GM12878 (cell line): ENCODE measurements at regions not wholly inside any gene's neighbourhood (a gene's known extent, or its start where the extent isn't known, plus 50 kb on each side); places are given as distances from the start of the nearest gene placed in this dataset.

ENCODE experiments used
- ATAC-seq: fragments of 200-7000 bp; cut with Tn5 transposase; 3 replicates; pipeline ENCODE4 v1.9.1; 2020; ENCODE audit warnings: mild to moderate bottlenecking, moderate library complexity
- BruUV-seq: library from RNA; stranded (reverse); fragments of 400-500 nt; replicated peaks from 2 replicates; lab custom pipeline; 2021; lab: Mats Ljungman, UMichigan
- CTCF ChIA-PET: fragments of 300-600 bp; sonication (Branson Sonifier 250); formaldehyde crosslinking; extraction: SDS; loops from one replicate; lab custom pipeline; 2021; ENCODE audit warnings: inconsistent platforms; lab: Yijun Ruan, JAX
- POLR2A ChIA-PET: fragments of 350-600 bp; formaldehyde crosslinking; extraction: SDS; loops from one replicate; lab custom pipeline; 2021; ENCODE audit warnings: inconsistent platforms; lab: Charles Lee
- RAD21 ChIA-PET: fragments of 300-600 bp; sonication (Branson Sonifier 250); formaldehyde crosslinking; loops from one replicate; lab custom pipeline; 2023; ENCODE audit warnings: antibody characterized with exemption; ENCODE audit not compliant: unreplicated experiment; lab: Charles Lee
- SMC1A ChIA-PET: fragments of 300-600 bp; sonication (Branson Sonifier 250); formaldehyde crosslinking; loops from one replicate; lab custom pipeline; 2023; ENCODE audit not compliant: unreplicated experiment, uncharacterized antibody; lab: Charles Lee
- DNase-seq: peaks from one replicate; pipeline ENCODE4 v3.0.0-alpha.2; 2011; ENCODE audit warnings: low read depth, low spot score
- FAIRE-seq: peaks from 3 replicates; lab custom pipeline; 2011; peaks lifted over from hg19 to GRCh38; lab: Jason Lieb, UNC
- H2AFZ ChIP-seq: 2 replicates; pipeline ENCODE4 v1.6.0; 2011; ENCODE audit warnings: low read depth, low read length, control low read depth; ENCODE audit not compliant: control insufficient read depth
- H3K27ac ChIP-seq: 2 replicates; pipeline ENCODE4 v1.5.1; 2011; ENCODE audit warnings: control low read depth; ENCODE audit not compliant: control insufficient read depth, insufficient read depth
- H3K27me3 ChIP-seq, 2 experiments: replicated peaks in 1 of 2; 2 replicates each; pipeline versions ENCODE4 v1.6.0 to v1.6.1; 2011; ENCODE audit warnings: low read length in 1 of 2; ENCODE audit not compliant: control insufficient read depth in 2 of 2, insufficient read depth in 2 of 2
- H3K36me3 ChIP-seq, 2 experiments: 2 replicates each; pipeline ENCODE4 v1.5.1; 2011; ENCODE audit warnings: low read length in 1 of 2; ENCODE audit not compliant: control insufficient read depth in 2 of 2, insufficient read depth in 2 of 2
- H3K4me1 ChIP-seq: 2 replicates; pipeline ENCODE4 v1.6.1; 2011; ENCODE audit warnings: mild to moderate bottlenecking, low read length, moderate library complexity, mixed read lengths; ENCODE audit not compliant: control insufficient read depth, insufficient read depth
- H3K4me2 ChIP-seq: 2 replicates; pipeline ENCODE4 v1.6.0; 2011; ENCODE audit warnings: control low read depth; ENCODE audit not compliant: control insufficient read depth, insufficient read depth
- H3K4me3 ChIP-seq: fragments of 200-600 bp; sonication (generic); 2 replicates; pipeline ENCODE4 v1.5.1; 2016
- H3K79me2 ChIP-seq: 2 replicates; pipeline ENCODE4 v1.6.0; 2011; ENCODE audit warnings: low read length; ENCODE audit not compliant: control insufficient read depth, insufficient read depth
- H3K9ac ChIP-seq: 2 replicates; pipeline ENCODE4 v1.8.0; 2011; ENCODE audit warnings: low read length, control low read depth, mixed read lengths; ENCODE audit not compliant: control insufficient read depth, insufficient read depth
- H3K9me3 ChIP-seq: replicated peaks from 3 replicates; pipeline ENCODE4 v1.5.1; 2011; ENCODE audit warnings: mild to moderate bottlenecking, low read length; ENCODE audit not compliant: control insufficient read depth, insufficient read depth
- H4K20me1 ChIP-seq: 2 replicates; pipeline ENCODE4 v1.6.0; 2011; ENCODE audit not compliant: control insufficient read depth, insufficient read depth
- CBFB ChIP-seq: IDR thresholded peaks from 2 replicates; pipeline ENCODE4 v1.6.1; 2016; ENCODE audit warnings: antibody characterized with exemption, low read depth
- EZH2 ChIP-seq: IDR thresholded peaks from 2 replicates; pipeline ENCODE4 v1.6.1; 2012; ENCODE audit warnings: low read depth, mild to moderate bottlenecking, control low read depth, inconsistent platforms, low read length, borderline replicate concordance; ENCODE audit not compliant: control insufficient read depth
- MTA2 ChIP-seq: fragments of 450-650 bp; IDR thresholded peaks from 2 replicates; pipeline ENCODE4 v1.6.1; 2016; ENCODE audit warnings: low read depth, mild to moderate bottlenecking, moderate library complexity
- NFIC ChIP-seq: IDR thresholded peaks from 2 replicates; pipeline ENCODE4 v1.6.1; 2012; ENCODE audit warnings: low read depth, mild to moderate bottlenecking, inconsistent platforms, low read length, moderate library complexity
- NRF1 ChIP-seq: conservative IDR thresholded peaks from 2 replicates; pipeline ENCODE4 v1.6.1; 2011; ENCODE audit warnings: mild to moderate bottlenecking, low read depth, low read length, improper control_type of control experiment
- PAX8 ChIP-seq: fragments of 450-650 bp; IDR thresholded peaks from 2 replicates; pipeline ENCODE4 v1.6.1; 2017; ENCODE audit warnings: mild to moderate bottlenecking, moderate library complexity
- SIX5 ChIP-seq: IDR thresholded peaks from 2 replicates; pipeline ENCODE4 v1.6.1; 2011; ENCODE audit warnings: mild to moderate bottlenecking, low read depth, low read length, moderate library complexity; ENCODE audit not compliant: severe bottlenecking
- SPI1 ChIP-seq: IDR thresholded peaks from 2 replicates; pipeline ENCODE4 v1.6.1; 2011; ENCODE audit warnings: low read depth, mild to moderate bottlenecking, low read length, moderate library complexity, borderline replicate concordance; ENCODE audit not compliant: insufficient read depth
- SREBF1 ChIP-seq: IDR thresholded peaks from 2 replicates; pipeline ENCODE4 v1.6.1; 2012; ENCODE audit warnings: mild to moderate bottlenecking, low read length
- SREBF2 ChIP-seq: IDR thresholded peaks from 2 replicates; pipeline ENCODE4 v1.6.1; 2012; ENCODE audit warnings: mild to moderate bottlenecking, low read length
- SUPT20H ChIP-seq: IDR thresholded peaks from 2 replicates; pipeline ENCODE4 v1.6.1; 2011; ENCODE audit warnings: low read depth, mild to moderate bottlenecking, low read length, moderate library complexity, borderline replicate concordance; ENCODE audit not compliant: control insufficient read depth
- TAF1 ChIP-seq: IDR thresholded peaks from 2 replicates; pipeline ENCODE4 v1.6.1; 2011; ENCODE audit warnings: mild to moderate bottlenecking, low read depth, low read length, borderline replicate concordance
- YBX1 ChIP-seq: fragments of 450-650 bp; IDR thresholded peaks from 2 replicates; pipeline ENCODE4 v1.6.1; 2016; ENCODE audit warnings: antibody characterized with exemption
- ZNF24 ChIP-seq: fragments of 450-650 bp; IDR thresholded peaks from 2 replicates; pipeline ENCODE4 v1.6.1; 2017; ENCODE audit warnings: antibody characterized with exemption, mild to moderate bottlenecking
- ZNF622 ChIP-seq: fragments of 450-650 bp; IDR thresholded peaks from 2 replicates; pipeline ENCODE4 v1.6.1; 2017; ENCODE audit warnings: mild to moderate bottlenecking, inconsistent platforms
- ZZZ3 ChIP-seq: IDR thresholded peaks from 2 replicates; pipeline ENCODE4 v1.6.1; 2011; ENCODE audit warnings: low read depth; ENCODE audit not compliant: control insufficient read depth, insufficient read length
- WGBS: methylation state at CpG from one replicate; pipeline ENCODE4 v1.1.6; 2016; ENCODE audit warnings: low lambda C conversion rate; ENCODE audit not compliant: insufficient replicate concordance, insufficient coverage; ENCODE audit errors: missing lambda C conversion rate; 5-methylcytosine and 5-hydroxymethylcytosine counted together
- in situ Hi-C: fragments of 300-500 bp; cut with MboI; formaldehyde crosslinking; loops from 9 replicates; pipeline ENCODE4 v1.14.3; 2018; ENCODE audit warnings: mixed read lengths
- intact Hi-C: fragments of 100-400 bp; cut with micrococcal nuclease; formaldehyde crosslinking; loops from one replicate; pipeline ENCODE4 v1.14.2; 2022; ENCODE audit not compliant: unreplicated experiment
- TF ChIP-seq, protein P1 (sequence below): IDR thresholded peaks from 2 replicates; pipeline ENCODE4 v1.6.1; 2011; ENCODE audit warnings: low read depth, low read length, improper control_type of control experiment, borderline replicate concordance
- TF ChIP-seq, protein P2 (sequence below), 3 experiments: IDR thresholded peaks in 2 of 3; conservative IDR thresholded peaks in 1 of 3; 2 replicates each; pipeline ENCODE4 v1.5.1; 2011; ENCODE audit warnings: low read depth in 3 of 3, low read length in 3 of 3, mild to moderate bottlenecking in 3 of 3, control low read depth in 2 of 3, moderate library complexity in 2 of 3, inconsistent platforms in 1 of 3, mixed read lengths in 1 of 3; ENCODE audit not compliant: control insufficient read depth in 2 of 3, insufficient read depth in 1 of 3; ENCODE audit errors: extremely low read depth in 1 of 3
- TF ChIP-seq, protein P3 (sequence below): fragments of 450-650 bp; IDR thresholded peaks from 2 replicates; pipeline ENCODE4 v1.6.1; 2017; ENCODE audit warnings: mild to moderate bottlenecking

DNA sequence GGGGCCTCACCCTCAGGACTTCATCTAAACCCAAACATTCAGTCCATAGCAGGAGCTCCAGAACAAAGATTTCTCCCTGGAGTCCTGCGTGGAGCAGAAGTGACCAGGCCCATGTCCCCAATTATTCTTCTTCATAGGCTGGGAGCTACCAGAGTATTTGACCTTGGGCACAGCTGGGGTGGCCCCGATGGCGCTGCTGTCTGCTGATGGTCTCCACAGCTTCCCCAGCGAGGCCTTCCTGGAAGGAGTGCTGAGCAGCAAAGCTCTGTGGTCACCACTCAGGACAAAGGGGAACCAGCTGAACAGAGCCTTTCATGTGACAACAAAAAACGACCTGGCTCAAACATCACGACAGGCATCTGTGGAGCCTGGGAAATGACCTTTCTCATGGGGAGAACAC is 62.7 kb upstream of the ARGLU1 start:
- ChIA-PET SMC1A (no interaction called here), CTCF (interaction anchor here (0.6 to 1.0 kb wide), 3 partner anchors 10 to 40 kb away, joined by 3 to 5 read pairs (median 3); no protein-coding TSS in a partner anchor), RAD21 (no interaction called here), POLR2A (no interaction called here)
- no peaks in the 10 kb centered on the region for H3K36me3 ChIP-seq
- no peaks in the 10 kb centered on the region for H3K79me2 ChIP-seq
- FAIRE-seq (no peak), DNase-seq (no peak), ATAC-seq (no peak)
- no peaks in the 10 kb centered on the region for H3K4me1 ChIP-seq
- no peak overlapping the region for H3K27ac ChIP-seq
- no peak overlapping the region for H3K9ac ChIP-seq
- no TSS peak for BruUV-seq
- no peak overlapping the region for H3K4me2 ChIP-seq
- intact Hi-C loops, result no loop called here
- in situ Hi-C loops, result no loop called here
- H3K27me3 ChIP-seq, result no peaks in the 10 kb centered on the region
- H3K4me3 ChIP-seq, result no peak overlapping the region
- 7% methylated on average over 6 of the region's 6 CpGs for WGBS
- TF ChIP-seq NRF1 (no peak), SUPT20H (no peak), SIX5 (no peak), ZNF622 (no peak), CBFB (no peak), ZZZ3 (no peak), EZH2 (no peak), ZNF24 (no peak), MTA2 (no peak), NFIC (no peak), YBX1 (no peak), SREBF1 (no peak), SPI1 (no peak), TAF1 (no peak), SREBF2 (no peak), PAX8 (no peak)
- TF ChIP-seq, protein P1, sequence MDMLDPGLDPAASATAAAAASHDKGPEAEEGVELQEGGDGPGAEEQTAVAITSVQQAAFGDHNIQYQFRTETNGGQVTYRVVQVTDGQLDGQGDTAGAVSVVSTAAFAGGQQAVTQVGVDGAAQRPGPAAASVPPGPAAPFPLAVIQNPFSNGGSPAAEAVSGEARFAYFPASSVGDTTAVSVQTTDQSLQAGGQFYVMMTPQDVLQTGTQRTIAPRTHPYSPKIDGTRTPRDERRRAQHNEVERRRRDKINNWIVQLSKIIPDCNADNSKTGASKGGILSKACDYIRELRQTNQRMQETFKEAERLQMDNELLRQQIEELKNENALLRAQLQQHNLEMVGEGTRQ, result no peak
- TF ChIP-seq, protein P2, sequence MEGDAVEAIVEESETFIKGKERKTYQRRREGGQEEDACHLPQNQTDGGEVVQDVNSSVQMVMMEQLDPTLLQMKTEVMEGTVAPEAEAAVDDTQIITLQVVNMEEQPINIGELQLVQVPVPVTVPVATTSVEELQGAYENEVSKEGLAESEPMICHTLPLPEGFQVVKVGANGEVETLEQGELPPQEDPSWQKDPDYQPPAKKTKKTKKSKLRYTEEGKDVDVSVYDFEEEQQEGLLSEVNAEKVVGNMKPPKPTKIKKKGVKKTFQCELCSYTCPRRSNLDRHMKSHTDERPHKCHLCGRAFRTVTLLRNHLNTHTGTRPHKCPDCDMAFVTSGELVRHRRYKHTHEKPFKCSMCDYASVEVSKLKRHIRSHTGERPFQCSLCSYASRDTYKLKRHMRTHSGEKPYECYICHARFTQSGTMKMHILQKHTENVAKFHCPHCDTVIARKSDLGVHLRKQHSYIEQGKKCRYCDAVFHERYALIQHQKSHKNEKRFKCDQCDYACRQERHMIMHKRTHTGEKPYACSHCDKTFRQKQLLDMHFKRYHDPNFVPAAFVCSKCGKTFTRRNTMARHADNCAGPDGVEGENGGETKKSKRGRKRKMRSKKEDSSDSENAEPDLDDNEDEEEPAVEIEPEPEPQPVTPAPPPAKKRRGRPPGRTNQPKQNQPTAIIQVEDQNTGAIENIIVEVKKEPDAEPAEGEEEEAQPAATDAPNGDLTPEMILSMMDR (IDR thresholded peaks at IDR 0.05 in 2 of 3, conservative IDR thresholded peaks at IDR 0.05 in 1 of 3; ENCODE audit: control insufficient read depth in 2 of 3, extremely low read depth in 1 of 3, insufficient read depth in 1 of 3, low read depth in 3 of 3, low read length in 3 of 3), result no peak
- TF ChIP-seq, protein P3, sequence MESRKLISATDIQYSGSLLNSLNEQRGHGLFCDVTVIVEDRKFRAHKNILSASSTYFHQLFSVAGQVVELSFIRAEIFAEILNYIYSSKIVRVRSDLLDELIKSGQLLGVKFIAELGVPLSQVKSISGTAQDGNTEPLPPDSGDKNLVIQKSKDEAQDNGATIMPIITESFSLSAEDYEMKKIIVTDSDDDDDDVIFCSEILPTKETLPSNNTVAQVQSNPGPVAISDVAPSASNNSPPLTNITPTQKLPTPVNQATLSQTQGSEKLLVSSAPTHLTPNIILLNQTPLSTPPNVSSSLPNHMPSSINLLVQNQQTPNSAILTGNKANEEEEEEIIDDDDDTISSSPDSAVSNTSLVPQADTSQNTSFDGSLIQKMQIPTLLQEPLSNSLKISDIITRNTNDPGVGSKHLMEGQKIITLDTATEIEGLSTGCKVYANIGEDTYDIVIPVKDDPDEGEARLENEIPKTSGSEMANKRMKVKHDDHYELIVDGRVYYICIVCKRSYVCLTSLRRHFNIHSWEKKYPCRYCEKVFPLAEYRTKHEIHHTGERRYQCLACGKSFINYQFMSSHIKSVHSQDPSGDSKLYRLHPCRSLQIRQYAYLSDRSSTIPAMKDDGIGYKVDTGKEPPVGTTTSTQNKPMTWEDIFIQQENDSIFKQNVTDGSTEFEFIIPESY, result no peak
- no peaks in the 10 kb centered on the region for H4K20me1 ChIP-seq
- no peaks in the 10 kb centered on the region for H3K9me3 ChIP-seq
- no peak overlapping the region for H2AFZ ChIP-seq
